Panc1 (cell line): ENCODE measurements at regions not wholly inside any gene's neighbourhood (a gene's known extent, or its start where the extent isn't known, plus 50 kb on each side); places are given as distances from the start of the nearest gene placed in this dataset.

Experiments
- ATAC-seq: fragments of 200-7000 bp; cut with Tn5 transposase; 2 replicates; pipeline ENCODE4 v1.9.1; 2020; ENCODE audit warnings: mild to moderate bottlenecking, moderate library complexity
- BruUV-seq: library from RNA; stranded (reverse); fragments of 400-500 nt; replicated peaks from 2 replicates; lab custom pipeline; 2021; lab: Mats Ljungman, UMichigan
- CTCF ChIA-PET: fragments of 300-600 bp; sonication (Branson Sonifier 250); formaldehyde crosslinking; loops from one replicate; lab custom pipeline; 2022; ENCODE audit warnings: antibody characterized with exemption; lab: Charles Lee
- POLR2A ChIA-PET: fragments of 300-600 bp; sonication (Branson Sonifier 250); formaldehyde crosslinking; loops from one replicate; lab custom pipeline; 2022; ENCODE audit warnings: antibody characterized with exemption; lab: Charles Lee
- DNase-seq: peaks from one replicate; pipeline ENCODE4 v3.0.0-alpha.2; 2010; ENCODE audit warnings: low read depth, low spot score
- H3K27ac ChIP-seq: 2 replicates; pipeline ENCODE4 v1.5.1; 2011; ENCODE audit warnings: mild to moderate bottlenecking, low read length, inconsistent platforms
- H3K27me3 ChIP-seq: fragments of 200-500 bp; sonication (Bioruptor generic); 2 replicates; pipeline ENCODE4 v1.6.0; 2014; ENCODE audit warnings: low read length, inconsistent platforms; ENCODE audit not compliant: control insufficient read depth, insufficient read depth
- H3K36me3 ChIP-seq: fragments of 200-500 bp; sonication (Bioruptor generic); 2 replicates; pipeline ENCODE4 v1.5.1; 2014; ENCODE audit warnings: inconsistent platforms, mild to moderate bottlenecking, low read length, moderate library complexity; ENCODE audit not compliant: control insufficient read depth, insufficient read depth
- H3K4me1 ChIP-seq: 2 replicates; pipeline ENCODE4 v1.5.1; 2011; ENCODE audit warnings: inconsistent platforms, mild to moderate bottlenecking, low read length, moderate library complexity; ENCODE audit not compliant: control insufficient read depth, insufficient read depth
- H3K4me3 ChIP-seq, 2 experiments: 2 replicates each; pipeline ENCODE4 v1.5.1; 2011 to 2012; ENCODE audit warnings: low read depth in 2 of 2, low read length in 2 of 2, mild to moderate bottlenecking in 2 of 2, inconsistent platforms in 1 of 2, moderate library complexity in 1 of 2
- H3K9me3 ChIP-seq: fragments of 200-500 bp; sonication (Bioruptor generic); 2 replicates; pipeline ENCODE4 v1.5.1; 2014; ENCODE audit warnings: low read depth, mild to moderate bottlenecking, inconsistent platforms, low read length, moderate library complexity; ENCODE audit not compliant: control insufficient read depth, insufficient read depth
- POLR2AphosphoS5 ChIP-seq: IDR thresholded peaks from 2 replicates; pipeline ENCODE4 v1.6.1; 2012; ENCODE audit warnings: mild to moderate bottlenecking, low read depth, low read length, moderate library complexity
- SIN3A ChIP-seq: IDR thresholded peaks from 2 replicates; pipeline ENCODE4 v1.6.1; 2012; ENCODE audit warnings: low read depth, mild to moderate bottlenecking, low read length, moderate library complexity, borderline replicate concordance; ENCODE audit not compliant: insufficient read depth
- TCF7L2 ChIP-seq: IDR thresholded peaks from 2 replicates; pipeline ENCODE4 v1.6.1; 2011; ENCODE audit warnings: mild to moderate bottlenecking, low read depth, low read length, inconsistent platforms
- in situ Hi-C: cut with HindIII; loops from 2 replicates; pipeline ENCODE4 v1.10.0; 2016; ENCODE audit warnings: low sequenced_read_pairs, low pct_unique_long_range_greater_than_20kb
- intact Hi-C: fragments of 100-400 bp; cut with micrococcal nuclease; formaldehyde crosslinking; loops from one replicate; pipeline ENCODE4 v1.10.0; 2022; ENCODE audit not compliant: unreplicated experiment
- TF ChIP-seq, protein P1 (sequence below): fragments of 450-650 bp; IDR thresholded peaks from 2 replicates; pipeline ENCODE4 v1.5.1; 2017; ENCODE audit warnings: mild to moderate bottlenecking
- TF ChIP-seq, protein P2 (sequence below), 2 experiments: IDR thresholded peaks; 2 replicates each; pipeline ENCODE4 v1.6.1; 2011 to 2012; ENCODE audit warnings: low read depth in 2 of 2, control low read depth in 1 of 2, low read length in 1 of 2, mild to moderate bottlenecking in 1 of 2, moderate library complexity in 1 of 2; ENCODE audit not compliant: insufficient read depth in 1 of 2

GRCh38 chr2:188016917-188017316, 274.8 kb upstream of the GULP1 start:
- ATAC-seq (no peak), DNase-seq (no peak)
- Histone ChIP-seq H3K4me3 (no peak overlapping the region), H3K9me3 (no peaks in the 10 kb centered on the region), H3K27me3 (no peaks in the 10 kb centered on the region), H3K36me3 (no peaks in the 10 kb centered on the region), H3K4me1 (no peaks in the 10 kb centered on the region), H3K27ac (no peak overlapping the region)
- intact Hi-C loops (no loop called here), in situ Hi-C loops (no loop called here)
- BruUV-seq = no TSS peak
- CTCF ChIA-PET = no interaction called here
- TF ChIP-seq, protein P1, sequence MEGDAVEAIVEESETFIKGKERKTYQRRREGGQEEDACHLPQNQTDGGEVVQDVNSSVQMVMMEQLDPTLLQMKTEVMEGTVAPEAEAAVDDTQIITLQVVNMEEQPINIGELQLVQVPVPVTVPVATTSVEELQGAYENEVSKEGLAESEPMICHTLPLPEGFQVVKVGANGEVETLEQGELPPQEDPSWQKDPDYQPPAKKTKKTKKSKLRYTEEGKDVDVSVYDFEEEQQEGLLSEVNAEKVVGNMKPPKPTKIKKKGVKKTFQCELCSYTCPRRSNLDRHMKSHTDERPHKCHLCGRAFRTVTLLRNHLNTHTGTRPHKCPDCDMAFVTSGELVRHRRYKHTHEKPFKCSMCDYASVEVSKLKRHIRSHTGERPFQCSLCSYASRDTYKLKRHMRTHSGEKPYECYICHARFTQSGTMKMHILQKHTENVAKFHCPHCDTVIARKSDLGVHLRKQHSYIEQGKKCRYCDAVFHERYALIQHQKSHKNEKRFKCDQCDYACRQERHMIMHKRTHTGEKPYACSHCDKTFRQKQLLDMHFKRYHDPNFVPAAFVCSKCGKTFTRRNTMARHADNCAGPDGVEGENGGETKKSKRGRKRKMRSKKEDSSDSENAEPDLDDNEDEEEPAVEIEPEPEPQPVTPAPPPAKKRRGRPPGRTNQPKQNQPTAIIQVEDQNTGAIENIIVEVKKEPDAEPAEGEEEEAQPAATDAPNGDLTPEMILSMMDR = no peak
- TF ChIP-seq POLR2AphosphoS5 (no peak), TCF7L2 (no peak), SIN3A (no peak)
- TF ChIP-seq, protein P2, sequence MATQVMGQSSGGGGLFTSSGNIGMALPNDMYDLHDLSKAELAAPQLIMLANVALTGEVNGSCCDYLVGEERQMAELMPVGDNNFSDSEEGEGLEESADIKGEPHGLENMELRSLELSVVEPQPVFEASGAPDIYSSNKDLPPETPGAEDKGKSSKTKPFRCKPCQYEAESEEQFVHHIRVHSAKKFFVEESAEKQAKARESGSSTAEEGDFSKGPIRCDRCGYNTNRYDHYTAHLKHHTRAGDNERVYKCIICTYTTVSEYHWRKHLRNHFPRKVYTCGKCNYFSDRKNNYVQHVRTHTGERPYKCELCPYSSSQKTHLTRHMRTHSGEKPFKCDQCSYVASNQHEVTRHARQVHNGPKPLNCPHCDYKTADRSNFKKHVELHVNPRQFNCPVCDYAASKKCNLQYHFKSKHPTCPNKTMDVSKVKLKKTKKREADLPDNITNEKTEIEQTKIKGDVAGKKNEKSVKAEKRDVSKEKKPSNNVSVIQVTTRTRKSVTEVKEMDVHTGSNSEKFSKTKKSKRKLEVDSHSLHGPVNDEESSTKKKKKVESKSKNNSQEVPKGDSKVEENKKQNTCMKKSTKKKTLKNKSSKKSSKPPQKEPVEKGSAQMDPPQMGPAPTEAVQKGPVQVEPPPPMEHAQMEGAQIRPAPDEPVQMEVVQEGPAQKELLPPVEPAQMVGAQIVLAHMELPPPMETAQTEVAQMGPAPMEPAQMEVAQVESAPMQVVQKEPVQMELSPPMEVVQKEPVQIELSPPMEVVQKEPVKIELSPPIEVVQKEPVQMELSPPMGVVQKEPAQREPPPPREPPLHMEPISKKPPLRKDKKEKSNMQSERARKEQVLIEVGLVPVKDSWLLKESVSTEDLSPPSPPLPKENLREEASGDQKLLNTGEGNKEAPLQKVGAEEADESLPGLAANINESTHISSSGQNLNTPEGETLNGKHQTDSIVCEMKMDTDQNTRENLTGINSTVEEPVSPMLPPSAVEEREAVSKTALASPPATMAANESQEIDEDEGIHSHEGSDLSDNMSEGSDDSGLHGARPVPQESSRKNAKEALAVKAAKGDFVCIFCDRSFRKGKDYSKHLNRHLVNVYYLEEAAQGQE (IDR thresholded peaks at IDR 0.05; ENCODE audit: insufficient read depth in 1 of 2, low read depth in 2 of 2, low read length in 1 of 2) = no peak
- POLR2A ChIA-PET = no interaction called here

- BruUV-seq = no TSS peak
- no peaks in the 10 kb centered on the region for H3K9me3 ChIP-seq
- CTCF ChIA-PET = no interaction called here
- POLR2A ChIA-PET = no interaction called here
- H3K36me3 ChIP-seq = no peaks in the 10 kb centered on the region
- ATAC-seq (no peak), DNase-seq (no peak)
- TF ChIP-seq, protein P1 = no peak
- TF ChIP-seq, protein P2 (IDR thresholded peaks at IDR 0.05; ENCODE audit: insufficient read depth in 1 of 2, low read depth in 2 of 2, low read length in 1 of 2) = no peak
- no peak for TF ChIP-seq POLR2AphosphoS5
- TF ChIP-seq SIN3A = no peak
- no peak for TF ChIP-seq TCF7L2
- H3K4me3 ChIP-seq = no peak overlapping the region
- no peaks in the 10 kb centered on the region for H3K27me3 ChIP-seq
- intact Hi-C loops (no loop called here), in situ Hi-C loops (no loop called here)
- no peaks in the 10 kb centered on the region; the same call in 1 of the 2 replicates for H3K4me1 ChIP-seq
- H3K27ac ChIP-seq = no peak overlapping the region
Measured at GRCh38 chr2:188022389-188022788, 269.3 kb upstream of the GULP1 start.
